Islet precursor cell (in vitro differentiated cells): ENCODE measurements at regions not wholly inside any gene's neighbourhood (a gene's known extent, or its start where the extent isn't known, plus 50 kb on each side); places are given as distances from the start of the nearest gene placed in this dataset.

Experiments
- DNase-seq: peaks from one replicate; pipeline ENCODE4 v3.0.0-alpha.2; 2018

- DNase-seq, result no peak
Observed at GRCh38 chr3:137205394-137206045, 247.7 kb downstream of the IL20RB start.

GRCh38 chr3:137207616-137208015 lies 249.8 kb downstream of the IL20RB start:
- no peak for DNase-seq

- DNase-seq, result no peak
Observed at GRCh38 chr3:137217733-137218132, 259.9 kb downstream of the IL20RB start.

DNA sequence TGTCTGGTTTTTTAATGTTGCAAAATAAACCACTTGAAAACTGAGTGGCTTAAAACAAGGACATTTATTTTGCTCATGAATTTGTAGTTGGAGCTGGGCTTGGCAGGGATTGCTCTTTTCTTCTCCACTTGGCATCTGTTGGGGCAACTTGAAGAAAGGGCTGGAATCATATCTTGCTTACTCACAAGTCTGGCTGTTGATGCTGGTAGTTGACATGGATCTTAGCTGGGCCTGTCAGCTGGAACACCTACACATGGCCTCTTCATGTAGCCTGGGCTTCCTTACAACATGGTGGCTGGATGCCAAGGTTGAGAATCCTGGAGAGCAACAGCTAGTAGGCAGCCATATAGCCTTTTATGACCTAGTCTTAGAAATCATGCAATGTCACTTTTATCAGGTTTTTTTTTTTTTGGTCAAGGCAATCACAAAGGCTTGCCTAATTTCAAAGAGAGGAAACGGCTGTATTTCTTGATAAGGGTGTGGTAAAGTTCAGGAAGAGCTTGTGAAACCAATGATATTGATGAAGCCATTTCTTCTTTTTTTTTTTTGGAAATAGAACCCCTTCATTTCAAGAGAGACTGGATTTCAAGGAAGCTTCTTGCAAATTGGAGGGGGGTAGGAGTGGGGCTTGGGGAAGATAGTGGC lies 262.1 kb downstream of the IL20RB start:
- DNase-seq, result no peak

GRCh38 chr3:137222736-137223225 lies 265.0 kb downstream of the IL20RB start:
- DNase-seq, result no peak

- DNase-seq, result no peak
Observed at GRCh38 chr3:137224464-137224863, 266.7 kb downstream of the IL20RB start.

DNA sequence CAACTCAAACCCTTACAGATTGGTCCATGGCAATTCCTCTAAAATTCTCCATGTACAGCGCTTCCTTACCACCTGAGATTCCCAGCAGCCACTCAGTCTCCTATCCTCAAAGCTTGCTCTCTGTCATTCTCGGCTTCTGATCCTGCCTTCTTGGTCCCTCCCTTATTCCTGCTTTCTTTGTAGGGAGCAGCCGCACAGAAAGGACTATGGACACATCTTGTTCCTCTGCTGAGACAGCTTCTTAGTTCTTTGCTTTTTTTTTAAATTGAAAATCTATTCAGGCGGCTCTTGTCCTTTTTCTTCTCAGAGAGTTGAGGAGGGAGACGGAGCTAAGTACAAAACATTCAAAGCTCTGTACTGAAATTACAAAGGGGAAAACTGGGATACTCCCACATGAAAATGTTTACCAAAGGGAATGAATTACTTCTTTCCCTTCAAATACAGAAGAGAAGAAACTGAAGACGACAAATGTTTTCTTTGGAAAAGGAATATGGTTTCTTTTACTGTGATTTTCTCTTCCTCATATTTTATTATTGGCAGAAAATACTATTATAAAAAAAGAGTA lies 285.1 kb downstream of the IL20RB start:
- no peak for DNase-seq

GRCh38 chr3:137246491-137246890 lies 288.7 kb downstream of the IL20RB start:
- no peak for DNase-seq

DNA sequence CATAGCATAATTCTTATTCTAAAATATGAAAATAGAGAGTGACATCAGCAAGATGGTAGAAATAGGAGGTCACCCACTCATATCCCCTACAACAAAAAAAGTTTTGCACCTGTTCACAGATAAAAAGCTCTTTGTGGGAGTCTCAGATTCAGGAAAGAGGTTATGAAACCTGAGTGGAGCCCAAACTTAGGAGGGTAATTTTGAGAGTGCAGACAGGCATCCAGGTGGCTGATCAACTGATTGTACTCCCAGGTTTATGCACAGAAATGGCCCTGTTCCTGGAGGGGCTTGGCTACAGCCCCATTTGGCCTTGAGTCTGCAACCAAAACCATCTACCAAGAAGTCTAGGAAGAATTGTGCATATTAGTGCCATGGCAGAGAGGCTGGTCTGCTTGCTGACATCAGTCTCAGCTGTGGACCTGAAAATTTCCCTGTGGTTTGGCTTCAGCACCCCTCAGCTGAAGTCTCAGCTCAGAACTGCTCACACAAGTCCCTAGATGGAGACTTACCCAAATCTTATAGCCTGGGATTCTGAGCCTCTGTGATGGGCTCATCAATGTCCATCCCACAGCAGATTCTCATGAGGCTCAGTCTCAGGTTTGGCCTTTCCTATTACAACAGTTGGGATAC lies 291.6 kb downstream of the IL20RB start:
- no peak for DNase-seq

DNA sequence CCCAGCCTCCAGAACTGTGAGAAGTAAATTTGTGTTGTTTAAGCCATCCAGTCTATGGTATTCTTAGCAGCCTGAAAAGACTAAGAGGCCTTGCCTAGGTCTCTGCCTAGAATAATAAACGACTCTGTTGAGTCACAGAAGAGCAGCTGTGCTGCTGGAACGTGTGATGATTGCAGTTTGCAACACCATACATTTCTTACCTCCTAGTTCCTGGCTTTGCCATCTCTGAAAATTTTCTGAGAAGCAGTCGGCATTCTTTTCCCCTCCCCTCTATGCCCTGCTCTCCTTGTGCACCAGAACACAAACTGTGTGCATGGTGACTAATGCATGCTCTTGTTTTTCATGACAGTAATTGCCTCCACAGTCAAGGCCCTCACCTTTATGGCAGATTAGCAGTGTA lies 301.3 kb downstream of the IL20RB start:
- peak; percentile 74 for DNase-seq

DNA sequence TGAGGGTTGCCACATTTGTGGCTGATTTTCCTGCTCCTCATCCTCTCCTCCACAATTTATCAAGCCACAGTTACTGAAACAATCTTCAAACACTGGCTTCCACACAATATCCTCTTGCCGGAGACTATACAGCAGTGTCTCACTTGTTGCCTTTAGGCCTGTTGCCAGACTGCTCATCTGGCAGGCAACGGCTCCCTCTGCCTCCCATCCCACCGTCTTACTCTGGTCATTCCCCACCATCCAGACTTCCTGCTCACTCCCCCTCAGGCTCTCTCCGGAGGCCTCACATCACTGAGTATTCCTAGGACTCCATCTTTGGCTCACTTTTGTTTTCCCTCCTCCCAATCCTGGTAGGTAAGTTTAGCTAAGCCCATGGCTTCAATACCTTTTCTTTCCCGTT lies 301.9 kb downstream of the IL20RB start:
- DNase-seq, result peak; percentile 75

DNA sequence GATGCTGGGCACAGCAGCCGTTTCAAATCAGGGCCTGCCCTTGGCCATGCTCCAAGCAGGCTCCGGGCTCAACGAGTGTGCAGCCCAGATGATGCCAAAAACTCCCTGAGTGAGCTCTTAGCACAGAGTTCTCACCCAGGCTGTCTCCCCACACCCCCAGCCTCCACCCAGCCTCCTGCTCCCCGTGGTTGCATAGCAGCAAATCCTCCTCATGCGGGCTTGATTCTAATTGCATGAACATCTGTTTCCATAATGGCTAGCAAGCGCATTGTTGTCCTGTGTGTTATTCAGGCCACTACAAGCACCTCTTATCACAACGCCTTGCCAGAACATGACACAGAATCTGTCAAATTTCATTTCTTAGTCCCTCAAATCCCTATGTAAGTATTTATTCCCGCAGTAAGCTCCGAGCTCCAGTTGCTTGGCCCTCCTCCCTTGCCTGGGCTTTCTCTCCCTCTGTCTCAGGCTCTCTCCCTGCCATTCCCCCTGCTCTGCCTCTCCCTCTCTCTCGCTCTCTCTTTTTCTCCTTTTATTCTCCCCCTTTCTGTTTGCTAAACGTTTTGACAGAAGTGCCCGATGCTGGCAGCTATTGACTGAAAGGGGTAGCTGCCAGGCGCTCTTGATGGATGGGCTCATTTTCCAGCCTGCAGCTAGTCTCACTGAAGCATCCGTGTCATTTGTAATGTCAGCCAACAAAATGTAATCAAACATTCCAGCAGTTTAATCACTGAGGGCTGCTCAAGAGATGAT lies 306.5 kb downstream of the IL20RB start:
- DNase-seq, result no peak

- DNase-seq, result no peak
Observed at GRCh38 chr3:137264843-137265330, 307.1 kb downstream of the IL20RB start.

- no peak for DNase-seq
Observed at GRCh38 chr3:137282871-137283270, 325.1 kb downstream of the IL20RB start.

GRCh38 chr3:137285924-137286323 lies 328.1 kb downstream of the IL20RB start:
- DNase-seq, result no peak

- no peak for DNase-seq
Observed at GRCh38 chr3:137293086-137293485, 335.3 kb downstream of the IL20RB start.

DNA sequence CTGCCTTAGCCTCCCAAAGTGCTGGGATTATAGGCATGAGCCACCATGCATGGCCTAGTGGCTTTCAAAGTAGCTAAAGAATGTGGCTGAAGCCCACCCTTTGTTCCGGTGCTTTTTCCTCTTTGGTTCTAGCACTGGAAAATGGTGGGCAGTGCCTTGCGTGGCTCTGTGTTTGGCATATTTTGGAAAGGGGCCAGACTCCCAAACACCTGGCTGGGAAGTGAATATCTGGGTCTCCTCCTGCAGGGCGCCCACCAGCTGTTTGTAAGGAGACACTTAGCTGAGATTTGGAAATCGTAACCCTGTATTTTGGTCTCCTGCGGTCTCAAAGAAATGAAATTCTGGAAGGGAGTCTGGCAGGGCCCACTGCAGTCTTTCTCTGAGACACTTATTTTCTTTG lies 336.4 kb downstream of the IL20RB start:
- no peak for DNase-seq

DNA sequence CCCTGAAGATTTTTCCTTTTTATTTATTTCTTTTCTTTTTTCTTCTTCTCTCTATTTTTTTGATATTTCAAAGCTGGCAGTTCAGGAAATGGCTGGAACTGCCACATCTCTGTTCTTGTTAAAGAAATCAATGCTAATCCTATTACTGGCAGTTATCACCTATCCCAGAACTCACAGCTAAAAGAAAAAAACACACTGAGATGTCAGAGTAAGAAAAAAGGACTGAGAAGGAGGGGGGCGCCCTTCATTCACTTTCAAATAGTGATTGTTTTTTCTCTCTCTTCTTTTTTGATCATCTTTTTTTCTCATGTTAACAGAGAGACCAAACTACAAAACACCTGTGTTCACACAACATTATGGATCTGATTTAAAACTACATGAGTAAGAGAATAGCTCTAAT lies 337.1 kb downstream of the IL20RB start:
- no peak for DNase-seq

DNA sequence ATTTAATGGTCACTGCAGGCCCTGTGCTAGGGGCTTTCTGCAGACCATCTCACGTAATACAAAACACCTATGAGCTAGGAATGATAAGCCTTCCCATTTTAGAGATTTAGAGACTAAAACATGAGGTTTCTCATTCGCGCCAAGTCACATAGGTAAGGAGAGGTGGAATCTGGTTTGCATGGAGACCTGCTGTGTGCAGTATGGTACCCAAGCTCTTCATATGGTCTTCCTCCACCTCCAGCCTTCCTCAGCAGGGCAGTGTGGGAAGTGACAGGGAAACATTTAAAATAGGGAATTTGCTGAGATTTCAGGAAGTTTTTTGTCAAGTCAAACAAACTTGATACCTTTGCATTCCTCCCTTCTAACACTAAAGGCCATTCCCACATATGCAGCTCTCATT lies 337.6 kb downstream of the IL20RB start:
- DNase-seq, result no peak

GRCh38 chr3:137296116-137296515 lies 338.3 kb downstream of the IL20RB start:
- no peak for DNase-seq

DNA sequence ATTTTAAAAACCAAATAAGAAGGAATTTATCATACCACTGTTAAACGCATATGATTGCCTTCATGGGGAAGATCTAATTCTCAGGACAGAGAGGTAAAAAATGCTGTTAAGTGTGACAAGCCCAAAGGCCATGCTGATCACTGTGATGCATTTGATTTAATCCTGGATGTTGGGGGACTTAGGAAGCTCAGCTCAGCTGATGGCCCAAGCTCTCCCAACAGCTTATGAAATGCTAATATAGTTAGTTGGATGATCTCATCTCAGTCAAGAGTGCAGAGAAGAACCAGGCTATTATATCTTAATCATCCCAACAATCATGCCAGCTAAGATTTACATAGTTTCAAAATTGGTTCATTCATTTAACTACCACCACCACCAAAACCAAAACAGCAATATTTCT lies 340.0 kb downstream of the IL20RB start:
- no peak for DNase-seq

- DNase-seq, result no peak
Observed at GRCh38 chr3:137300703-137301102, 342.9 kb downstream of the IL20RB start.
